Vagina (tissue), 2 donors: ENCODE measurements at regions not wholly inside any gene's neighbourhood (a gene's known extent, or its start where the extent isn't known, plus 50 kb on each side); places are given as distances from the start of the nearest gene placed in this dataset.
"Not testable (repeated sequence)": the region's sequence is repeated elsewhere in the genome, so short reads cannot be mapped to it uniquely, and the experiment has no call there.

Experiments used
- DNase-seq, 2 donors: peaks; one replicate each; pipeline ENCODE4 v3.0.0-alpha.2; 2017; ENCODE audit errors: extremely low spot score in 2 of 2
- H3K27ac ChIP-seq: fragments of 200-600 bp; sonication (generic); one replicate; pipeline ENCODE4 v1.5.1; 2019
- H3K27me3 ChIP-seq: fragments of 200-600 bp; sonication (generic); one replicate; pipeline ENCODE4 v1.5.1; 2019
- H3K36me3 ChIP-seq, 2 donors: fragments of 200-600 bp; sonication (generic); one replicate each; pipeline ENCODE4 v1.5.1; 2017 to 2019
- H3K4me1 ChIP-seq: fragments of 200-600 bp; sonication (generic); one replicate; pipeline ENCODE4 v1.5.1; 2019
- H3K4me3 ChIP-seq, 2 donors: fragments of 200-600 bp; sonication (generic); 1 replicate in 1 of 2; 2 replicates in 1 of 2; pipeline ENCODE4 v1.5.1; 2016 to 2019
- H3K9me3 ChIP-seq: fragments of 200-600 bp; sonication (generic); one replicate; pipeline ENCODE4 v1.5.1; 2019
- POLR2A ChIP-seq, 2 donors: fragments of 450-650 bp; IDR thresholded peaks; one replicate each; pipeline ENCODE4 v1.6.1; 2017; ENCODE audit warnings: antibody characterized with exemption in 2 of 2, mild to moderate bottlenecking in 2 of 2, moderate library complexity in 2 of 2
- POLR2AphosphoS5 ChIP-seq, 2 donors: sonication (generic); formaldehyde crosslinking; IDR thresholded peaks; one replicate each; pipeline ENCODE4 v1.9.0; 2017; ENCODE audit warnings: antibody characterized with exemption in 2 of 2, mild to moderate bottlenecking in 2 of 2, low read depth in 1 of 2; ENCODE audit not compliant: insufficient read depth in 1 of 2
- intact Hi-C: fragments of 100-400 bp; cut with DNase I; formaldehyde crosslinking; loops from one replicate; pipeline ENCODE4 v1.15.1; 2023
- TF ChIP-seq, protein P1 (sequence below), 3 experiments: fragments of 450-650 bp in 2 of 3; fragments of 200-600 bp in 1 of 3; sonication (generic) in 1 of 3; IDR thresholded peaks; one replicate each; pipeline ENCODE4 v1.5.1; 2017 to 2019; ENCODE audit warnings: antibody characterized with exemption in 3 of 3, mild to moderate bottlenecking in 2 of 3, moderate library complexity in 2 of 3

DNA sequence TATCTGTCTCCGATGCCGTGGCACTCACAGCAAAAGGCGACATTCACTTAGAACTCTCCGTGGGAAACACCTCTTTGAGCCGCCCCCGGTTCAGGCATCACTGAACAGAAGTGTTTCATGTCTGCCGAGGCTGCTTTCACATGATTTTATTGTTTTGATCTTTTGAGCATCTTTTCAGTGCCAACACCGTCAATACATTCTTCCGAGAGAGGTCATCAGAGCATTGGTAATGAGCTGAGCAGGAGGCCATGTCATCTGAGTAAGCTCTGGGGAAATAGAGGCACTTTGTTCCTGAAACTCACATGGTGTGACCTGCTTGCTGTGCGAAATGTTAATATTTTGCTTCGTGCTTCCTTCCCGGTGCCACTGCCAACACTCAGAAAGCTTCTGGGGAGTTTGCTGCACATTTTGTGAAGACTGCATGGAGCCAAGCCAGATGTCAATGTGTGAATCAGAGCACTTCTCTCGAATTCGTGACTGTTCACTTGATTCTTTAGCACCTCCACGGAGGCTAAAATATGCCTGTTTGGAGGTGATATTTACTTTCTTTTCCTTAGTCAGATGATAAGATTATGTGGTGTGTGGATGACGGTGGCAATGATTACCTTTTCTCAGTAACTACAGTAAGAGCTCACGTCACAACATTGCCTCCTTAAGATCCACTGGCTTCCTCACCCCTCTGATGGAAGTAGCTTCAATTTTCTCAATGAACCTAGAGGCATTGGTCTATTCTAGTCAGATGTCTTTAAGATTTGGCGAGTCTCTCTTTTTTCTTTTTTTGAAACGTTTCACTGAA is 222.3 kb upstream of the HS3ST1 start:
- H3K36me3 ChIP-seq: no peaks in the 10 kb centered on the region
- H3K27ac ChIP-seq: no peak overlapping the region
- H3K4me3 ChIP-seq: no peak overlapping the region
- no peaks in the 10 kb centered on the region for H3K4me1 ChIP-seq
- no peaks in the 10 kb centered on the region for H3K27me3 ChIP-seq
- H3K9me3 ChIP-seq: no peaks in the 10 kb centered on the region
- DNase-seq: no peak
- TF ChIP-seq, protein P1, sequence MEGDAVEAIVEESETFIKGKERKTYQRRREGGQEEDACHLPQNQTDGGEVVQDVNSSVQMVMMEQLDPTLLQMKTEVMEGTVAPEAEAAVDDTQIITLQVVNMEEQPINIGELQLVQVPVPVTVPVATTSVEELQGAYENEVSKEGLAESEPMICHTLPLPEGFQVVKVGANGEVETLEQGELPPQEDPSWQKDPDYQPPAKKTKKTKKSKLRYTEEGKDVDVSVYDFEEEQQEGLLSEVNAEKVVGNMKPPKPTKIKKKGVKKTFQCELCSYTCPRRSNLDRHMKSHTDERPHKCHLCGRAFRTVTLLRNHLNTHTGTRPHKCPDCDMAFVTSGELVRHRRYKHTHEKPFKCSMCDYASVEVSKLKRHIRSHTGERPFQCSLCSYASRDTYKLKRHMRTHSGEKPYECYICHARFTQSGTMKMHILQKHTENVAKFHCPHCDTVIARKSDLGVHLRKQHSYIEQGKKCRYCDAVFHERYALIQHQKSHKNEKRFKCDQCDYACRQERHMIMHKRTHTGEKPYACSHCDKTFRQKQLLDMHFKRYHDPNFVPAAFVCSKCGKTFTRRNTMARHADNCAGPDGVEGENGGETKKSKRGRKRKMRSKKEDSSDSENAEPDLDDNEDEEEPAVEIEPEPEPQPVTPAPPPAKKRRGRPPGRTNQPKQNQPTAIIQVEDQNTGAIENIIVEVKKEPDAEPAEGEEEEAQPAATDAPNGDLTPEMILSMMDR (IDR thresholded peaks at IDR 0.05): no peak
- TF ChIP-seq POLR2AphosphoS5 (IDR thresholded peaks at IDR 0.05; ENCODE audit: insufficient read depth in 1 of 2, low read depth in 1 of 2) (no peak), POLR2A (IDR thresholded peaks at IDR 0.05) (no peak)
- intact Hi-C loops: no loop called here

DNA sequence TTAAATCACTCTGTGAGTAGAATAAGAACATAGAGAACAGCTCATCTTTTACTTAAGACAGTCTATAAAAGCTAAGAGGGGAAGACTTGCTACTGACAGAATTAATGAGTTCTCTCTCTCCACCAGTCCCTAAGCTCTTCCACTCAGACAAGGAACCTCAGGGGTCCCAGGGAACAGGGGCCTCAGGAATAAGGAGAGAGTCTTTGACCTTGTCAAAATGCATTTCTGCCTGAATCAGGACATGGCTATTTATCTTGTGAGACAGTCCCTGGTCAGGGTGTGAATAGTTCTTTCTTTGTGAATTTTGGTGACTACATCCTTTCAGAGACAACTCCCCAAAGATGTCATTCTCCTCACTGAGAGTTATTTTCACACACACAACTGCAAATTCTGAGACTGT is 218.7 kb upstream of the HS3ST1 start:
- no peak overlapping the region for H3K27ac ChIP-seq
- intact Hi-C loops: no loop called here
- H3K27me3 ChIP-seq: no peaks in the 10 kb centered on the region
- no peak overlapping the region for H3K4me3 ChIP-seq
- TF ChIP-seq POLR2A (IDR thresholded peaks at IDR 0.05): no peak
- no peak for TF ChIP-seq POLR2AphosphoS5 (IDR thresholded peaks at IDR 0.05; ENCODE audit: insufficient read depth in 1 of 2, low read depth in 1 of 2)
- TF ChIP-seq, protein P1 (IDR thresholded peaks at IDR 0.05): no peak
- no peaks in the 10 kb centered on the region for H3K36me3 ChIP-seq
- no peaks in the 10 kb centered on the region for H3K4me1 ChIP-seq
- no peak for DNase-seq
- H3K9me3 ChIP-seq: no peaks in the 10 kb centered on the region

DNA sequence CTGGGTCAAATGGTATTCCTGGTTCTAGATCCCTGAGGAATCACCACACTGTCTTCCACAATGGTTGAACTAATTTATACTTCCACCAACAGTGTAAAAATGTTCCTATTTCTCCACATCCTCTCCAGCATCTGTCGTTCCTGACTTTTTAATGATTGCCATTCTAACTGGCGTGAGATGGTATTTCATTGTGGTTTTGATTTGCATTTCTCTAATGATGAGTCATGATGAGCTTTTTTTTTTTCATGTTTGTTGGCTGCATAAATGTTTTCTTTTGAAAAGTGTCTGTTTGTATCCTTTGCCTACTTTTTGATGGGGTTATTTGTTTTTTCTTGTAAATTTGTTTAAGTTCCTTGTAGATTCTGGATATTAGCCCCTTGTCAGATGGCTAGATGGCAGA is 214.4 kb upstream of the HS3ST1 start:
- H3K4me3 ChIP-seq, H3K36me3 ChIP-seq, H3K27ac ChIP-seq, H3K27me3 ChIP-seq, intact Hi-C loops, DNase-seq, H3K4me1 ChIP-seq, H3K9me3 ChIP-seq: not testable (repeated sequence)

DNA sequence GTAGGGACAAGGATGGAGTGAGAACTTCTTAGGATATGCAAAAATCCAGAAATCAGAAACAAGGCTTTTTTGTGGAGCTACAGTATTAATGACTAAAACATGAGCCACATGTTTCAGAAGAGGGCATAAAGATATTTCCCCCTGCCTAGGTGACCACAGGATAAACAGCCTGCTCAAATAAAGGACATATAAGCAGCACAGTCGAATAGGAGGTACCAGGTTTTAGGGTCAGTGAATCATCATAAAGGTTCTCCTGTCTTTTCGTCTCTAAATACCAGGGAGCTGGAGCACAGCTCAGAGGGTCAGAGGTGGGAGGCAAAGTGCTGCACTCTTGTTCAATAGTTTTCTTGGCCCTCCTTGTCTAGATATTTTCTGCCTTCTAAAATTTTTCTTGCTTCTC is 211.9 kb upstream of the HS3ST1 start:
- no peak overlapping the region for H3K27ac ChIP-seq
- intact Hi-C loops: no loop called here

DNA sequence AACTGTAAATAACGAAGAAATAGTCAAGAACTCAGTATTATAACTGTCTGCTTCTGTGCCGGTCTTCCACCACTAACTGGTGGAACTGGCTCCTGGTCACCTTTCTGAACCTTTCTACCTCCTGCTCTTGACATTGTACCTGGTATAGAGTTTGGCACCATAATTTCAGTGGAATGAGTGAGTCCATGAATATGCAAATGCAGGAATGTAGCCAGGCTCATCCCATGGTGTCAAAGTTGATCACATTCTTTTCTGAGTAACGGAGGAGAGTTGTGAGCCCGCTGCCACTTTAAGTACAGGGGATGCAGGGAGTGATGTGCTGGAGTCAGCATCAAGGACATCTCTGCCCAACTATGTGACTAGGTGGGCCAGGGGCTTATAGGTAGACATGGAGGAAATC is 207.9 kb upstream of the HS3ST1 start:
- DNase-seq: no peak
- intact Hi-C loops: no loop called here
- no peaks in the 10 kb centered on the region for H3K27me3 ChIP-seq
- TF ChIP-seq, protein P1 (IDR thresholded peaks at IDR 0.05): no peak
- TF ChIP-seq POLR2A (IDR thresholded peaks at IDR 0.05) (no peak), POLR2AphosphoS5 (IDR thresholded peaks at IDR 0.05; ENCODE audit: insufficient read depth in 1 of 2, low read depth in 1 of 2) (no peak)
- H3K4me3 ChIP-seq: no peak overlapping the region
- no peaks in the 10 kb centered on the region for H3K4me1 ChIP-seq
- H3K36me3 ChIP-seq: no peaks in the 10 kb centered on the region
- no peaks in the 10 kb centered on the region for H3K9me3 ChIP-seq
- no peak overlapping the region for H3K27ac ChIP-seq

More for the DNA sequence above, 211.9 kb upstream of the HS3ST1 start:
- no peaks in the 10 kb centered on the region for H3K9me3 ChIP-seq
- TF ChIP-seq POLR2A (IDR thresholded peaks at IDR 0.05) (no peak), POLR2AphosphoS5 (IDR thresholded peaks at IDR 0.05; ENCODE audit: insufficient read depth in 1 of 2, low read depth in 1 of 2) (no peak)
- TF ChIP-seq, protein P1 (IDR thresholded peaks at IDR 0.05): no peak
- DNase-seq: no peak
- no peak overlapping the region for H3K4me3 ChIP-seq
- H3K27me3 ChIP-seq: no peaks in the 10 kb centered on the region
- no peaks in the 10 kb centered on the region for H3K36me3 ChIP-seq
- no peaks in the 10 kb centered on the region for H3K4me1 ChIP-seq
